Endothelial cell of umbilical vein (primary cell): ENCODE measurements at regions not wholly inside any gene's neighbourhood (a gene's known extent, or its start where the extent isn't known, plus 50 kb on each side); places are given as distances from the start of the nearest gene placed in this dataset.

Experiments
- BruUV-seq: library from RNA; stranded (reverse); fragments of 400-500 nt; replicated peaks from 2 replicates; lab custom pipeline; 2021; lab: Mats Ljungman, UMichigan
- CTCF ChIA-PET: fragments of 300-600, 350-600 bp; sonication (Branson Sonifier 250); formaldehyde crosslinking; loops from one replicate; lab custom pipeline; 2021; ENCODE audit warnings: antibody characterized with exemption, inconsistent platforms; lab: Charles Lee
- POLR2A ChIA-PET: fragments of 300-600, 350-600 bp; sonication (Branson Sonifier 250); formaldehyde crosslinking; loops from one replicate; lab custom pipeline; 2021; ENCODE audit warnings: antibody characterized with exemption, inconsistent platforms; lab: Charles Lee
- DNase-seq: peaks from one replicate; pipeline ENCODE4 v3.0.0-alpha.2; 2011; ENCODE audit warnings: low read depth, low spot score
- FAIRE-seq: peaks from 2 replicates; lab custom pipeline; 2011; peaks lifted over from hg19 to GRCh38; lab: Jason Lieb, UNC
- H2AFZ ChIP-seq: 2 replicates; pipeline ENCODE4 v1.6.0; 2012; ENCODE audit warnings: low read depth, low read length, control low read depth, inconsistent platforms
- H3K27ac ChIP-seq: 2 replicates; pipeline ENCODE4 v1.5.1; 2011; ENCODE audit warnings: low read depth, mild to moderate bottlenecking, control low read depth, low read length, moderate library complexity; ENCODE audit not compliant: insufficient read depth
- H3K27me3 ChIP-seq, 2 experiments: 2 replicates each; pipeline versions ENCODE4 v1.6.0 to v1.6.1; 2011; ENCODE audit warnings: low read length in 2 of 2, mixed read lengths in 1 of 2; ENCODE audit not compliant: control insufficient read depth in 2 of 2, insufficient read depth in 2 of 2
- H3K36me3 ChIP-seq, 2 experiments: 2 replicates in 1 of 2; 3 replicates in 1 of 2; pipeline ENCODE4 v1.5.1; 2011; ENCODE audit warnings: low read length in 2 of 2, mild to moderate bottlenecking in 1 of 2, moderate library complexity in 1 of 2; ENCODE audit not compliant: control insufficient read depth in 2 of 2, insufficient read depth in 2 of 2; ENCODE audit errors: extremely low read depth in 1 of 2
- H3K4me1 ChIP-seq: 3 replicates; pipeline ENCODE4 v1.5.1; 2011; ENCODE audit warnings: mild to moderate bottlenecking, low read length; ENCODE audit not compliant: control insufficient read depth, insufficient read depth; ENCODE audit errors: extremely low read depth
- H3K4me2 ChIP-seq: 2 replicates; pipeline ENCODE4 v1.6.1; 2011; ENCODE audit warnings: low read length, control low read depth, mixed read lengths; ENCODE audit not compliant: insufficient read depth
- H3K4me3 ChIP-seq, 3 experiments: fragments of 200-600 bp in 1 of 3; sonication (generic), shearing (Covaris generic) in 1 of 3; replicated peaks in 1 of 3; 2 replicates each; pipeline ENCODE4 v1.5.1; 2011 to 2016; ENCODE audit warnings: control low read depth in 3 of 3, low read length in 3 of 3, mild to moderate bottlenecking in 2 of 3, inconsistent platforms in 1 of 3, low read depth in 1 of 3, moderate library complexity in 1 of 3; ENCODE audit not compliant: insufficient read depth in 1 of 3
- H3K79me2 ChIP-seq: 2 replicates; pipeline ENCODE4 v1.6.0; 2012; ENCODE audit warnings: low read length, inconsistent platforms; ENCODE audit not compliant: control insufficient read depth, insufficient read depth
- H3K9ac ChIP-seq: replicated peaks from 2 replicates; pipeline ENCODE3; 2011; ENCODE audit warnings: low read length, control low read depth; ENCODE audit not compliant: insufficient read depth; ENCODE audit errors: extremely low read depth
- H3K9me1 ChIP-seq: replicated peaks from 3 replicates; pipeline ENCODE4 v1.6.0; 2011; ENCODE audit warnings: mild to moderate bottlenecking, low read length; ENCODE audit not compliant: control insufficient read depth, insufficient read depth; ENCODE audit errors: extremely low read depth
- H3K9me3 ChIP-seq: replicated peaks from 2 replicates; pipeline ENCODE4 v1.5.1; 2012; ENCODE audit warnings: low read length, inconsistent platforms; ENCODE audit not compliant: control insufficient read depth, insufficient read depth
- H4K20me1 ChIP-seq: replicated peaks from 2 replicates; pipeline ENCODE3; 2011; ENCODE audit warnings: mild to moderate bottlenecking, low read length; ENCODE audit not compliant: control insufficient read depth, insufficient read depth; ENCODE audit errors: extremely low read depth
- CTCF ChIP-seq, 2 donors: IDR thresholded peaks; 1 replicate in 1 of 2; 2 replicates in 1 of 2; pipeline ENCODE4 v1.5.1; 2011; ENCODE audit warnings: low read length in 2 of 2, mild to moderate bottlenecking in 2 of 2, moderate library complexity in 2 of 2, control low read depth in 1 of 2, inconsistent platforms in 1 of 2, low read depth in 1 of 2; ENCODE audit not compliant: insufficient read depth in 1 of 2; ENCODE audit errors: extremely low read depth in 1 of 2
- EZH2 ChIP-seq: IDR thresholded peaks from 2 replicates; pipeline ENCODE4 v1.6.1; 2012; ENCODE audit warnings: borderline replicate concordance, low read depth, mild to moderate bottlenecking, moderate library complexity, low read length, inconsistent platforms; ENCODE audit not compliant: severe bottlenecking
- FOS ChIP-seq: IDR thresholded peaks from 2 replicates; pipeline ENCODE4 v1.6.1; 2011; ENCODE audit warnings: mild to moderate bottlenecking, low read length, moderate library complexity, borderline replicate concordance; ENCODE audit not compliant: insufficient read depth
- GATA2 ChIP-seq: IDR thresholded peaks from 2 replicates; pipeline ENCODE4 v1.7.0; 2011; ENCODE audit warnings: low read depth, mild to moderate bottlenecking, moderate library complexity, mixed read lengths, low read length; ENCODE audit not compliant: insufficient read length, insufficient read depth
- JUN ChIP-seq: IDR thresholded peaks from 2 replicates; pipeline ENCODE4 v1.6.1; 2011; ENCODE audit warnings: borderline replicate concordance, low read depth; ENCODE audit not compliant: insufficient read length, insufficient read depth
- MAX ChIP-seq: IDR thresholded peaks from 2 replicates; pipeline ENCODE4 v1.6.1; 2011; ENCODE audit not compliant: insufficient read depth, insufficient read length
- MYC ChIP-seq: IDR thresholded peaks from one replicate; pipeline ENCODE4 v1.6.1; 2011; ENCODE audit warnings: mild to moderate bottlenecking, low read depth, low read length
- POLR2A ChIP-seq: IDR thresholded peaks from 2 replicates; pipeline ENCODE4 v1.6.1; 2012; ENCODE audit warnings: low read depth, mild to moderate bottlenecking, control low read depth, low read length
- POLR2AphosphoS5 ChIP-seq: IDR thresholded peaks from 2 replicates; pipeline ENCODE4 v1.6.1; 2012; ENCODE audit warnings: low read depth, mild to moderate bottlenecking, control low read depth, low read length, moderate library complexity; ENCODE audit not compliant: insufficient read depth
- dilution Hi-C: fragments of 300-500 bp; cut with MboI; formaldehyde crosslinking; loops from one replicate; pipeline ENCODE4 v1.15.0; 2019; ENCODE audit warnings: low sequenced_read_pairs; ENCODE audit not compliant: extremely low pct_ligation_motif_present
- intact Hi-C: fragments of 100-400 bp; cut with micrococcal nuclease; formaldehyde crosslinking; loops from one replicate; pipeline ENCODE4 v1.10.0; 2022

GRCh38 chr5:114838937-114839336 is 330.8 kb downstream of the TRIM36 start:
- no peaks in the 10 kb centered on the region for H3K27me3 ChIP-seq
- ChIA-PET POLR2A (no interaction called here), CTCF (no interaction called here)
- no peak overlapping the region for H2AFZ ChIP-seq
- H3K36me3 ChIP-seq: no peaks in the 10 kb centered on the region
- DNase-seq (no peak), FAIRE-seq (no peak)
- no peaks in the 10 kb centered on the region for H3K79me2 ChIP-seq
- no TSS peak for BruUV-seq
- TF ChIP-seq POLR2A (no peak), POLR2AphosphoS5 (no peak), FOS (no peak), CTCF (IDR thresholded peaks at IDR 0.05; ENCODE audit: extremely low read depth in 1 of 2, insufficient read depth in 1 of 2, low read depth in 1 of 2, low read length in 2 of 2) (no peak), GATA2 (no peak), MAX (no peak), EZH2 (no peak), MYC (no peak), JUN (no peak)
- no peak overlapping the region for H3K27ac ChIP-seq
- H3K9me3 ChIP-seq: no peaks in the 10 kb centered on the region
- H3K4me1 ChIP-seq: no peaks in the 10 kb centered on the region
- intact Hi-C loops (no loop called here), dilution Hi-C loops (no loop called here)
- no peak overlapping the region for H3K4me2 ChIP-seq
- H4K20me1 ChIP-seq: no peaks in the 10 kb centered on the region
- H3K9me1 ChIP-seq: no peaks in the 10 kb centered on the region
- no peak overlapping the region for H3K4me3 ChIP-seq
- H3K9ac ChIP-seq: no peak overlapping the region
